ENCODE measurements at regions not wholly inside any gene's neighbourhood (a gene's known extent, or its start where the extent isn't known, plus 50 kb on each side); places are given as distances from the start of the nearest gene placed in this dataset.

DNA sequence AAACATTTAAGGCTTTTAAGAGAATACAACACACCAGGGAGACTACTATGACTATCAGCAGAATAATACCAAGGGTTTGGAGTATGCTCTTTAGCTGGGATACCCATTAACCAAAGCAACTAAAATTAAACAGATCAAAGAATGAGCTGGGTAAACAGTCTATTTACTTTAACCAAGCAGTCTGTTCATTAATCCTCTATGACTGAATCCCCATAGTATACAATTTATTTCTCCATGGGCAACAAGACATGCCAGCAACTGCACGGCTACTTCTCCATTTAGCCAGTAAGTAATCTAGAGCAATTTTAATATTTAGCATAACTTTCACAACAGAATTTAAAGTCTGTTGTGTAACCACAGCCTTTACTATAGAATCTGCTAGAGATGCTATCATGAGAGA, 77.6 kb downstream of the CDO1 start:
- Histone ChIP-seq H3K79me2 (ENCODE audit: insufficient read depth, low read length) (no peaks in the 10 kb centered on the region), H3K9ac (ENCODE audit: insufficient read depth, low read depth, low read length) (no peak overlapping the region), H3K36me3 (replicated peaks in 1 of 2; ENCODE audit: control insufficient read depth in 1 of 2, insufficient read depth in 2 of 2, low read length in 2 of 2) (no peaks in the 10 kb centered on the region), H3K27me3 (ENCODE audit: control insufficient read depth in 1 of 2, insufficient read depth in 2 of 2, low read length in 2 of 2) (no peaks in the 10 kb centered on the region), H3K4me1 (ENCODE audit: insufficient read depth, low read length) (peaks cover 29% of the 10 kb centered on the region), H4K20me1 (ENCODE audit: insufficient read depth, low read length) (no peaks in the 10 kb centered on the region), H3K9me3 (ENCODE audit: low read length) (no peaks in the 10 kb centered on the region), H3K4me3 (replicated peaks in 1 of 3; ENCODE audit: insufficient read depth in 1 of 3, low read depth in 2 of 3, low read length in 3 of 3) (no peak overlapping the region), H2AFZ (ENCODE audit: low read length) (no peak overlapping the region), H3K27ac (ENCODE audit: extremely low read length, insufficient read depth, low read length) (no peak overlapping the region), H3K4me2 (ENCODE audit: low read depth, low read length) (peak overlapping the region; percentile 21)
- in situ Hi-C loops (cut with HindIII; ENCODE audit: extremely low pct_ligation_motif_present, low pct_unique_long_range_greater_than_20kb) (no loop called here), intact Hi-C loops (cut with micrococcal nuclease; ENCODE audit: unreplicated experiment) (no loop called here)
- 10% methylated on average over 1 of the region's 1 CpG for WGBS (ENCODE audit: low lambda C conversion rate)
- CTCF ChIA-PET (ENCODE audit: low intra/inter-chr PET ratio, low total read pairs), result no interaction called here
- peak; percentile 96 for ATAC-seq
- POLR2A ChIA-PET, result no interaction called here
- DNase-seq (ENCODE audit: low spot score), result peak; percentile 37
- BruUV-seq (replicated peaks), result no TSS peak
- no peak for FAIRE-seq
- TF ChIP-seq SOX6 (IDR thresholded peaks at IDR 0.05), result no peak
- peak; percentile 30; the same call in 1 of the 2 replicates for TF ChIP-seq SOX6 (CRISPR knock-in tag; IDR thresholded peaks at IDR 0.05)
- no peak for TF ChIP-seq DNMT1 (CRISPR knock-in tag; IDR thresholded peaks at IDR 0.05)
- TF ChIP-seq ZNF737 (CRISPR knock-in tag; IDR thresholded peaks at IDR 0.05; ENCODE audit: borderline replicate concordance), result no peak
- TF ChIP-seq, protein P1, sequence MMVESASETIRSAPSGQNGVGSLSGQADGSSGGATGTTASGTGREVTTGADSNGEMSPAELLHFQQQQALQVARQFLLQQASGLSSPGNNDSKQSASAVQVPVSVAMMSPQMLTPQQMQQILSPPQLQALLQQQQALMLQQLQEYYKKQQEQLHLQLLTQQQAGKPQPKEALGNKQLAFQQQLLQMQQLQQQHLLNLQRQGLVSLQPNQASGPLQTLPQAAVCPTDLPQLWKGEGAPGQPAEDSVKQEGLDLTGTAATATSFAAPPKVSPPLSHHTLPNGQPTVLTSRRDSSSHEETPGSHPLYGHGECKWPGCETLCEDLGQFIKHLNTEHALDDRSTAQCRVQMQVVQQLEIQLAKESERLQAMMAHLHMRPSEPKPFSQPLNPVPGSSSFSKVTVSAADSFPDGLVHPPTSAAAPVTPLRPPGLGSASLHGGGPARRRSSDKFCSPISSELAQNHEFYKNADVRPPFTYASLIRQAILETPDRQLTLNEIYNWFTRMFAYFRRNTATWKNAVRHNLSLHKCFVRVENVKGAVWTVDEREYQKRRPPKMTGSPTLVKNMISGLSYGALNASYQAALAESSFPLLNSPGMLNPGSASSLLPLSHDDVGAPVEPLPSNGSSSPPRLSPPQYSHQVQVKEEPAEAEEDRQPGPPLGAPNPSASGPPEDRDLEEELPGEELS (CRISPR knock-in tag; IDR thresholded peaks at IDR 0.05), result 0 out of 2 replicates have a peak, but pooled peaks have one; percentile 25
- 0 out of 4 replicates have a peak, but pooled peaks of 1 of the 2 experiments have one; percentile 13 for TF ChIP-seq EP300 (IDR thresholded peaks at IDR 0.05; ENCODE audit: low read depth in 2 of 2, low read length in 2 of 2)
- no peak for TF ChIP-seq EP300 (CRISPR knock-in tag; IDR thresholded peaks at IDR 0.05; ENCODE audit: borderline replicate concordance)
- peak; percentile 53; the same call in 1 of the 2 replicates for TF ChIP-seq HMG20A (CRISPR knock-in tag; IDR thresholded peaks at IDR 0.05; ENCODE audit: borderline replicate concordance)
- TF ChIP-seq CEBPG (CRISPR knock-in tag; IDR thresholded peaks at IDR 0.05), result no peak
- no peak for TF ChIP-seq NFIB (CRISPR knock-in tag; IDR thresholded peaks at IDR 0.05; ENCODE audit: borderline replicate concordance)
- TF ChIP-seq, protein P2, sequence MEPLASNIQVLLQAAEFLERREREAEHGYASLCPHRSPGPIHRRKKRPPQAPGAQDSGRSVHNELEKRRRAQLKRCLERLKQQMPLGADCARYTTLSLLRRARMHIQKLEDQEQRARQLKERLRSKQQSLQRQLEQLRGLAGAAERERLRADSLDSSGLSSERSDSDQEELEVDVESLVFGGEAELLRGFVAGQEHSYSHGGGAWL (CRISPR knock-in tag; IDR thresholded peaks at IDR 0.05), result no peak
- no peak for TF ChIP-seq ZNF207 (IDR thresholded peaks at IDR 0.05; ENCODE audit: borderline replicate concordance)
- TF ChIP-seq ZNF33A (CRISPR knock-in tag; IDR thresholded peaks at IDR 0.05; ENCODE audit: borderline replicate concordance), result no peak
- TF ChIP-seq FOXA1 (IDR thresholded peaks at IDR 0.05), result no peak
- TF ChIP-seq FOXA1 (CRISPR knock-in tag; IDR thresholded peaks at IDR 0.05), result 0 out of 2 replicates have a peak, but pooled peaks have one; percentile 21
- TF ChIP-seq, protein P3, sequence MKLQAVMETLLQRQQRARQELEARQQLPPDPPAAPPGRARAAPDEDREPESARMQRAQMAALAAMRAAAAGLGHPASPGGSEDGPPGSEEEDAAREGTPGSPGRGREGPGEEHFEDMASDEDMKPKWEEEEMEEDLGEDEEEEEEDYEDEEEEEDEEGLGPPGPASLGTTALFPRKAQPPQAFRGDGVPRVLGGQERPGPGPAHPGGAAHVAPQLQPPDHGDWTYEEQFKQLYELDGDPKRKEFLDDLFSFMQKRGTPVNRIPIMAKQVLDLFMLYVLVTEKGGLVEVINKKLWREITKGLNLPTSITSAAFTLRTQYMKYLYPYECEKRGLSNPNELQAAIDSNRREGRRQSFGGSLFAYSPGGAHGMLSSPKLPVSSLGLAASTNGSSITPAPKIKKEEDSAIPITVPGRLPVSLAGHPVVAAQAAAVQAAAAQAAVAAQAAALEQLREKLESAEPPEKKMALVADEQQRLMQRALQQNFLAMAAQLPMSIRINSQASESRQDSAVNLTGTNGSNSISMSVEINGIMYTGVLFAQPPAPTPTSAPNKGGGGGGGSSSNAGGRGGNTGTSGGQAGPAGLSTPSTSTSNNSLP (IDR thresholded peaks at IDR 0.05; ENCODE audit: low read depth, low read length), result peak; percentile 60; the same call in 1 of the 2 replicates
- TF ChIP-seq, protein P4, sequence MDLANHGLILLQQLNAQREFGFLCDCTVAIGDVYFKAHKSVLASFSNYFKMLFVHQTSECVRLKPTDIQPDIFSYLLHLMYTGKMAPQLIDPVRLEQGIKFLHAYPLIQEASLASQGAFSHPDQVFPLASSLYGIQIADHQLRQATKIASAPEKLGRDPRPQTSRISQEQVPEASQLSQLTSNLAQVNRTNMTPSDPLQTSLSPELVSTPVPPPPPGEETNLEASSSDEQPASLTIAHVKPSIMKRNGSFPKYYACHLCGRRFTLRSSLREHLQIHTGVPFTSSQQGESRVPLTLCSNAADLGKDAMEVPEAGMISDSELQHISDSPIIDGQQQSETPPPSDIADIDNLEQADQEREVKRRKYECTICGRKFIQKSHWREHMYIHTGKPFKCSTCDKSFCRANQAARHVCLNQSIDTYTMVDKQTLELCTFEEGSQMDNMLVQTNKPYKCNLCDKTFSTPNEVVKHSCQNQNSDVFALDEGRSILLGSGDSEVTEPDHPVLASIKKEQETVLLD (CRISPR knock-in tag; IDR thresholded peaks at IDR 0.05; ENCODE audit: low read depth), result no peak
- no peak for TF ChIP-seq ZNF274 (CRISPR knock-in tag; IDR thresholded peaks at IDR 0.05)
- TF ChIP-seq ZNF878 (CRISPR knock-in tag; IDR thresholded peaks at IDR 0.05), result no peak
- 0 out of 2 replicates have a peak, but pooled peaks have one; percentile 26 for TF ChIP-seq ZNF644 (CRISPR knock-in tag; IDR thresholded peaks at IDR 0.05; ENCODE audit: low read depth)
- TF ChIP-seq FOXA3 (CRISPR knock-in tag; IDR thresholded peaks at IDR 0.05), result peak; percentile 62
- peak; percentile 17; the same call in 1 of the 2 replicates for TF ChIP-seq TCF7 (IDR thresholded peaks at IDR 0.05; ENCODE audit: low read depth)
- TF ChIP-seq GLI4 (CRISPR knock-in tag; IDR thresholded peaks at IDR 0.05; ENCODE audit: borderline replicate concordance), result no peak

All from HepG2 (cell line).